GM19463 (cell line): ENCODE measurements at regions not wholly inside any gene's neighbourhood (a gene's known extent, or its start where the extent isn't known, plus 50 kb on each side); places are given as distances from the start of the nearest gene placed in this dataset.

ENCODE experiments used
- ATAC-seq: cut with Tn5 transposase; IDR thresholded peaks from one replicate; pipeline ENCODE4 v1.9.1; 2021; ENCODE audit warnings: mild to moderate bottlenecking, moderate library complexity; ENCODE audit not compliant: unreplicated experiment

- no peak for ATAC-seq
Observed at GRCh38 chr1:69215883-69216282, 351.8 kb upstream of the LRRC7 start.

GRCh38 chr1:69220672-69221071 is 347.1 kb upstream of the LRRC7 start:
- no peak for ATAC-seq

DNA sequence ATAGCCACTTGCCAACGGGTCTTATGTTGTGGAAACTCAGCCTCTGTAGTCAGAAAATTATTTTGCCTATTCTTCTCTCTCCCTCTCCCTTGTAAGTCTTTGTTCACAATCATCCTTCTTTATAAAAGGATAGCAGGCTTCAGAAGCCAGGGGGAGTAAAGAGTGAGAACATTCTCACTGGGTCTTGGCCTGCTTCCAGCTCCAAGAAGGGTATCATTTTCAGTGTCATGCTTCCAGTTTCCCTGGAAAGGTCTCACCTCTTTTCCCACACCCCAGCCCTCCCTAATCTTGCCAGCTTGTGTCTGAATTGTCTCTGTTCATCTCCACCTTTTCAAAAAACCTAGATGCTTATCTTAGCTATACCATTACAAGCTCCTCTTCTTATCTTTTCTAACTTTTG is 346.2 kb upstream of the LRRC7 start:
- no peak for ATAC-seq

GRCh38 chr1:69223156-69223555 is 344.6 kb upstream of the LRRC7 start:
- ATAC-seq: no peak

DNA sequence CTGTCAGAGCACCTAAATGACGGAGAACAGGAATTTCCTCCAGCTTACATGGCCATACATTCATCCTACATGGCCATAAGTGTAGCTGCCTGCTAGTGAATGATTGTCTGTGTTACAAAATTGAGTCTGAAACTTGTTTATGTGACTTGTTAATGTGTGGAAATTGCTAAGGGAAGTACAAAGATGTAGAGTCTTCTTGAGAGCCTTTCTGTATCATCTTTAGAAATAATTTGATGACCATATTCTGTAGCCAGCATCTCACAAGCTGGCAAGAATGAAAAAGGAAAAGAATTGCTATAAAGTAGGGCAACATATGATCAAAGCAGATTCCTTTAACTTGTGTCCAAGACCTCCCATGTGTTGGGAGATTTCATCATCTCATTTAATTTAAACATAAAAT is 339.2 kb upstream of the LRRC7 start:
- ATAC-seq: no peak

- no peak for ATAC-seq
Observed at GRCh38 chr1:69230208-69230607, 337.5 kb upstream of the LRRC7 start.

DNA sequence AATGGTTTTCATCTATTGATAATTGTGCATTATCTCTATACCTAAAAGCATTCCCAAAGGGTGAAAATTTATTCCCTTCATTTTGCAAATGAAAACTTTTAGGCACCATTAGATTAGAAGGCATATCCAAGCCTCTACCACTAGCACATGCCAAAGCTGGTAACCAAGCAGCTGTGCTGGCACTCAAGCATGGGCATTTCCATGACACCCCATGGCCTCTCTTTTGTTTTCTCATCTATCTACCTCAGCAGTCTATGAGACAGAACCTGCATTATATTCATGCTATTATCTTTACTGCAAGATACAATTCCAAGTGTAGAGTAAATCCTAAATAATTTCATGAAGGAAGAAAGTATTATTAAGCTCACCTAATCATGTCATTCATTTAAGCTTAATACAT is 334.3 kb upstream of the LRRC7 start:
- no peak for ATAC-seq

GRCh38 chr1:69244211-69244610 is 323.5 kb upstream of the LRRC7 start:
- no peak for ATAC-seq

DNA sequence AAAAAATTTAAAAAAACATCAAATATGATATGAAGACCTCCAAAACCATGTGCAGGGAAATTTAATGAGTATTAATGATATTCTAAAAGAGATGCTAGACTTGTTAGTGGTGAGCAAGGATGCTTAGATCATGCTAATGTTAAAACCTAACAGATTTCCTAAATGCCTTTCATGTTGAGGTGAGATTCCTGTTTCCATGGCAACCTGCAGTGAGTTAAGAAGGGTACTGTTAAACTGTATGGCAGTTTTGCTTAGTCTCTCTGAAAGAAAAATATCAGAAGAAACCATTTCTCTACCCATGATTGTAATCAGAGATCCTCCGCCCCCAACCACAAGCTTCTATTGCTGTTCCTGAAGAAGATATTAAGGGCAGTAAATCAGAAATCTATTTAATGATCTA is 321.6 kb upstream of the LRRC7 start:
- ATAC-seq: no peak

DNA sequence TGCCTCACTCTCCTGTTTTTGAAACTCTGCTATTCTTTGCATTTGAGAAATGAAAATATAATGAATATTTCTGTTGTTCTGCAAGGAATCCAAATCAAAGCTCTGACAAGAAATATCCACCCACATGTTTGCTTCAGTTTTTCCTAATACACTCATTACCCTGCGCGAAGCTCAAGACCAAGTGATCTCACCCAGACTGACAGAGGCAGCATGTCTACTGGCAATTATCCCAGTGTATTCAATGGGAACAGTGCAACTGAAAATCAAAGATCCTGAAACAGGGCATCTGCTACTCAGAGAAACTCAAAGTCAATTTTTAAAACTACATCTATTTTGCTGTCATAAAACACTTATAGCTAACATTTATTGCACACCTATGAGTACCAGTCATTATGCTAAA is 321.0 kb upstream of the LRRC7 start:
- no peak for ATAC-seq

GRCh38 chr1:69252696-69253095 is 315.0 kb upstream of the LRRC7 start:
- no peak for ATAC-seq

- ATAC-seq: no peak
Observed at GRCh38 chr1:69256036-69256435, 311.7 kb upstream of the LRRC7 start.

- ATAC-seq: no peak
Observed at GRCh38 chr1:69258842-69259241, 308.9 kb upstream of the LRRC7 start.

DNA sequence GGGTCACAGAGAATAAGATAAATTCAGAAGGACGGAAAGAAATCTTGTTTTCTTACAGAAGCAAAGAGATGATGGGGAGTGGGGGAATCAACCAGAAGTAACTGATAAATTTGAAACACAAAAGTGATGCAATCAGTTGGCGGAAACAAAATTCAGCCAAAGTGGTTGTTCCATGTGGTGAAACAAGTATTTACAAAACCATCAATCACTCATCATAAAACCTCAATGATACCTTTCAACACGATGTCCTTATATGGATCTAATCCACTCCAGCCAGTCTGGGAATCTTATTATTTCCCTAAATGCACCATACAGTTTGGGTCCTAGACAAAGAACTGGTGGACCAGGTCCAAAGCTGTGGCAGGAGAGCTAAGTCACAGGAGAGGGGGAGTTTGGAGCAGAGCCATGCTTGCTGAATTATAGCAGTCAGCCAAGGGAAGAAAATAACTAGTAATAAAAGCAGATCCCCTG is 303.8 kb upstream of the LRRC7 start:
- ATAC-seq: no peak

DNA sequence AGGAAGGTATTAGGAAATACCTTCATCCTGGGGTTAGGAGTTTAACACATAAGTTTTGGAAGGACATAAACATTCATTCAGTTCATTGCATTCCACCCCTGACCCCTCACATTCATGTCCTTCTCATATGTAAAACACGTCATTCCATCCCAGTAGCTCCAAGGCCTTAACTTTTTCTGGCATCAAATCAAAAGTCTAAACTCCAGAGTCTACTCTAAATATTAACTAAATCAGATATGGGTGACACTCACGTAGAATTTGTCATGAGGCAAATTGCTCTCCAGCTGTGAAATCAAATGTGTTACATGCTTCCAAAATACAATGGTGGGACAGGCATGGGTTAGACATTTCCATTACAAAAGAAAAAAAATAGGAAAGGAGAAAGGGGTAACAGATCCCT is 298.2 kb upstream of the LRRC7 start:
- ATAC-seq: no peak

DNA sequence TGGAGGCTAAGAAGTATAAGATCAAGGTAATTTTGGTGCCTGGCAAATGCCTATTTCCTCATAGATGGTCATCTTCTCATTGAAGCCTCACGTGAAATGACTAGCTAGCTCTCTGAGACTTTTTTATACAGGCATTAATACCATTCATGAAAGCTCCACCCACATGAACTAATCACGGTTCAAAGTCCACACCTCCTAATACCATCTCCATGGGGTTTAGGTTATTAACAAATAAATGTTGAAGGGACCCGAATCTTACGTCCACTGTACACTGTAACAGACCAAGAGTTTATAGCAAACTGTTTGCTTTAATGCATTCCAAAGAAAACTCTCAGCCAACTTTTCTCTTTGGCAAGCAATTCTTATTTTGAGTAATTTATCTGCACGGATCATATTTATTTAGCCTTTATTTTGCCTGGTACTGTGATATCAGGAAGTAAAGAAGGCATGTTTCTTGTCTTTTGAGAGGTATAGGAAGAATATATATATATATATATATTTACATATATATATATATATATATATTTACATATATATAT is 296.1 kb upstream of the LRRC7 start:
- no peak for ATAC-seq

DNA sequence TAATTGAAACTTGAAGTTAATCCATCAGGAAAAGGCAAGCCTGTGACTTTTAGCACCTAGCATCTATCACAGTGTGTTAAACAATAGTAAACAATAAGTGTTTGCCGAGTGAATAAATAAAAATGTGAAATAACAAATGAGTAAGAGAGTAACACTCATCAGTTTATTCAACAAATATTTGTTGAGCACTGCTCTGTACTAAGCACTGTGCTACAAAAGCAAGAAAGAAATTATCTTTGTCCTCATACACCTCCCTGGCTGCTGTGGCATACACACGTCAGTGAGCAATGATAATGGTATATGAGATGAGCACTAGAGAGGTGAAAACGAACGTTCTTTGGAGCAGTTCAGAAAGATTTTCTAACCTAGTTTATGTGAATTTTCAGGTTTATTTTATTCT is 295.0 kb upstream of the LRRC7 start:
- ATAC-seq: no peak

DNA sequence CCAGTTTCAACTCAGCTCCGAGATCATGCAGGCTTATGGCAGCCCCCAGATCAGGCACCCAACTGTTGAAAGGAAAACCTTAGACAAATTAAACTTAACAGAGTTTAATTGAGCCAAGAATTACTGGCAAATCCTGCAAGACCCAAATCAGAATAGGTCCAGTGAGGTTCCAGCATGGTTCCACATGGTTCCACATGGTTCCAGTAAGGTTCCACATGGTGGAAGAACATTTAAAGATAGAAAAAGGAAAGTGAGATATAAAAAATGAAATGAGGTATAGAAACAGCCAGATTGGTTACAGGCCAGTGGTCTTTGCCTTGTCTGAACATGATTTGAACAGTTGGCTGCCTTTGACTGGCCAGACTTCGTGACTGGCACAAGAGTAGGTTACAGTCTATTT is 288.8 kb upstream of the LRRC7 start:
- no peak for ATAC-seq

DNA sequence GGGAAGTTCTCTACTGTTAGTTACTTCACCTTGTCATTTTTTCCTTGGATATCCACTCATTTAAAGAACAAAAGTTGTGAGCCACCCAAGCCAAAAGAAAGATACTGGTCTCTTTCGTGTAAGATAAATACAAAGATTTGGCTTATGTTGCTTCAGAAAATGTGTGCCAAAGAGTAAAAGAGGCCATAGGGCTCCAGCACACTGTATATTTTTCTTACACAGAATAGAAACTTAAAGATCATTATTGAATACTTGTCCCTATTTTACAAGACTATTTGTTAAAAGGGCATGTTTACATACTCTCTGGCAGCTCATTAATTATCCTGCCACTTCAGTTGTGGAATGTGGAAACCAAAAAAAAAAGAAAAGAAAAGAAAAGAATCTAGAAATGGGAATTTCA is 284.2 kb upstream of the LRRC7 start:
- ATAC-seq: no peak

GRCh38 chr1:69284508-69284907 is 283.2 kb upstream of the LRRC7 start:
- ATAC-seq: no peak

- ATAC-seq: no peak
Observed at GRCh38 chr1:69288416-69288815, 279.3 kb upstream of the LRRC7 start.

GRCh38 chr1:69290291-69290690 is 277.4 kb upstream of the LRRC7 start:
- no peak for ATAC-seq

- ATAC-seq: no peak
Observed at GRCh38 chr1:69291541-69291940, 276.2 kb upstream of the LRRC7 start.

GRCh38 chr1:69292833-69293232 is 274.9 kb upstream of the LRRC7 start:
- no peak for ATAC-seq
